Vagina (tissue), 2 donors: ENCODE measurements at regions not wholly inside any gene's neighbourhood (a gene's known extent, or its start where the extent isn't known, plus 50 kb on each side); places are given as distances from the start of the nearest gene placed in this dataset.

Experiments
- DNase-seq, 2 donors: peaks; one replicate each; pipeline ENCODE4 v3.0.0-alpha.2; 2017; ENCODE audit errors: extremely low spot score in 2 of 2
- H3K27ac ChIP-seq: fragments of 200-600 bp; sonication (generic); one replicate; pipeline ENCODE4 v1.5.1; 2019
- H3K27me3 ChIP-seq: fragments of 200-600 bp; sonication (generic); one replicate; pipeline ENCODE4 v1.5.1; 2019
- H3K36me3 ChIP-seq, 2 donors: fragments of 200-600 bp; sonication (generic); one replicate each; pipeline ENCODE4 v1.5.1; 2017 to 2019
- H3K4me1 ChIP-seq: fragments of 200-600 bp; sonication (generic); one replicate; pipeline ENCODE4 v1.5.1; 2019
- H3K4me3 ChIP-seq, 2 donors: fragments of 200-600 bp; sonication (generic); 1 replicate in 1 of 2; 2 replicates in 1 of 2; pipeline ENCODE4 v1.5.1; 2016 to 2019
- H3K9me3 ChIP-seq: fragments of 200-600 bp; sonication (generic); one replicate; pipeline ENCODE4 v1.5.1; 2019
- POLR2A ChIP-seq, 2 donors: fragments of 450-650 bp; IDR thresholded peaks; one replicate each; pipeline ENCODE4 v1.6.1; 2017; ENCODE audit warnings: antibody characterized with exemption in 2 of 2, mild to moderate bottlenecking in 2 of 2, moderate library complexity in 2 of 2
- POLR2AphosphoS5 ChIP-seq, 2 donors: sonication (generic); formaldehyde crosslinking; IDR thresholded peaks; one replicate each; pipeline ENCODE4 v1.9.0; 2017; ENCODE audit warnings: antibody characterized with exemption in 2 of 2, mild to moderate bottlenecking in 2 of 2, low read depth in 1 of 2; ENCODE audit not compliant: insufficient read depth in 1 of 2
- intact Hi-C: fragments of 100-400 bp; cut with DNase I; formaldehyde crosslinking; loops from one replicate; pipeline ENCODE4 v1.15.1; 2023
- TF ChIP-seq, protein P1 (sequence below), 3 experiments: fragments of 450-650 bp in 2 of 3; fragments of 200-600 bp in 1 of 3; sonication (generic) in 1 of 3; IDR thresholded peaks; one replicate each; pipeline ENCODE4 v1.5.1; 2017 to 2019; ENCODE audit warnings: antibody characterized with exemption in 3 of 3, mild to moderate bottlenecking in 2 of 3, moderate library complexity in 2 of 3

DNA sequence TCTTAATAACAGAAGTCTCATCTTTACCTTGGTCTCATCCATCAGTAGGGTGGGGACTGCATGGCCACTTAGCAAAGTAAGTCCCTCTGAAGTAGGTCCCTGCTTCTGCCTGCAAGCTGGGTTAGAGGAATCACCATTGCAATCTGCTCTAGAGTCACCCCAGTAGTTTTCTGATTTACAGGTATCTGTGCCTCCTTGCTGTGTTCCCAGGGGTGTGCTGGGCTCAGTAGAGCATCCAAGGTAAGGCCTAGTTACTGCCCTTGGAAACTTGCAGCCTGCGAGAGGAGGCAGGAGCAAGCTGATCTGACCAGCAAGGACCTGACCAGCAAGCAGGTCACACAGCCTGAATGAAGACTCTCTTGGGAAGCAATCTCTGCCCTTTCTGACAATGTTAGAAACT is 160.8 kb upstream of the GSC start:
- Histone ChIP-seq H3K27me3 (no peaks in the 10 kb centered on the region), H3K4me3 (no peak overlapping the region), H3K36me3 (no peaks in the 10 kb centered on the region), H3K4me1 (peaks cover 15% of the 10 kb centered on the region), H3K27ac (no peak overlapping the region), H3K9me3 (no peaks in the 10 kb centered on the region)
- intact Hi-C loops: no loop called here
- DNase-seq: no peak
- TF ChIP-seq POLR2A (IDR thresholded peaks at IDR 0.05): no peak
- no peak for TF ChIP-seq POLR2AphosphoS5 (IDR thresholded peaks at IDR 0.05; ENCODE audit: insufficient read depth in 1 of 2, low read depth in 1 of 2)
- TF ChIP-seq, protein P1, sequence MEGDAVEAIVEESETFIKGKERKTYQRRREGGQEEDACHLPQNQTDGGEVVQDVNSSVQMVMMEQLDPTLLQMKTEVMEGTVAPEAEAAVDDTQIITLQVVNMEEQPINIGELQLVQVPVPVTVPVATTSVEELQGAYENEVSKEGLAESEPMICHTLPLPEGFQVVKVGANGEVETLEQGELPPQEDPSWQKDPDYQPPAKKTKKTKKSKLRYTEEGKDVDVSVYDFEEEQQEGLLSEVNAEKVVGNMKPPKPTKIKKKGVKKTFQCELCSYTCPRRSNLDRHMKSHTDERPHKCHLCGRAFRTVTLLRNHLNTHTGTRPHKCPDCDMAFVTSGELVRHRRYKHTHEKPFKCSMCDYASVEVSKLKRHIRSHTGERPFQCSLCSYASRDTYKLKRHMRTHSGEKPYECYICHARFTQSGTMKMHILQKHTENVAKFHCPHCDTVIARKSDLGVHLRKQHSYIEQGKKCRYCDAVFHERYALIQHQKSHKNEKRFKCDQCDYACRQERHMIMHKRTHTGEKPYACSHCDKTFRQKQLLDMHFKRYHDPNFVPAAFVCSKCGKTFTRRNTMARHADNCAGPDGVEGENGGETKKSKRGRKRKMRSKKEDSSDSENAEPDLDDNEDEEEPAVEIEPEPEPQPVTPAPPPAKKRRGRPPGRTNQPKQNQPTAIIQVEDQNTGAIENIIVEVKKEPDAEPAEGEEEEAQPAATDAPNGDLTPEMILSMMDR (IDR thresholded peaks at IDR 0.05): no peak

DNA sequence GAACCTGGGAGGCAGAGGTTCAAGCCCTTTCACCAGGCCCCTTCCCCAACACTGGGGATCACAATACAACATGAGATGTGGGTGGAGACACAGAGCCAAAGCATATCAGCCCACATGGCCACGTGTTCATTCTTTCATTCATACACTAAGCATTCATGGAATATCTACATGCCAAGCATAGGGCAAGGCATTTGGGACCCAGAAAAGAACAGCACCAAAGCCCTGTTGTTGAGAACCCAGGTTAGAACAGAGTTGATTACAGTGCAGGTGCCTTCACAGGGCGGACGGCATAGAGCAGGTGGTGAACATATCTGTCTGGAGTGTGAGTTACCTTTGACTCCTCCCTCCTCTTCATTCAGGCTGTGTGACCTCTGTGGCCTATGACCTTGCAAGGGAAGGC is 159.4 kb upstream of the GSC start:
- Histone ChIP-seq H3K27me3 (no peaks in the 10 kb centered on the region), H3K27ac (no peak overlapping the region), H3K4me1 (peaks cover 9% of the 10 kb centered on the region), H3K4me3 (no peak overlapping the region), H3K36me3 (no peaks in the 10 kb centered on the region), H3K9me3 (no peaks in the 10 kb centered on the region)
- intact Hi-C loops: no loop called here
- no peak for DNase-seq
- TF ChIP-seq, protein P1 (IDR thresholded peaks at IDR 0.05): no peak
- TF ChIP-seq POLR2A (IDR thresholded peaks at IDR 0.05) (no peak), POLR2AphosphoS5 (IDR thresholded peaks at IDR 0.05; ENCODE audit: insufficient read depth in 1 of 2, low read depth in 1 of 2) (no peak)

DNA sequence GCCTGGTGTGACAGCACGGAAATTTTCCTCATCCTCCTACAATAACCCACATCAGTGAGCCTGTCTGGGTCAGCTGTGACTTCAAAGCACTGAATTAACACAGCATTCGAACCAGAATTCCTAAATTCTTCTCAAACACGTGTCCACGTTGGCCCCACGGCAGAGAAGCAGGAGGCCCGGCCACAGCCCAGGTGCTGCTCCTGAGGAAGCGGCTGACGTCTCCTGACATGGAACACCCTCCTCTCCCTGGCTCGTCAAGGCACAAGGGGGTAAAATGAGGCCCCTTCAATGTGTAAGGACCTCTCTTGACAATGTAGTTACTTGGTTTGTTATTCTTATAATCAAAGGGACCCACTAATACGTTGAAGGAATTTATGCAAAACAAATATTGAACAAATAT is 156.3 kb upstream of the GSC start:
- intact Hi-C loops: no loop called here
- TF ChIP-seq, protein P1 (IDR thresholded peaks at IDR 0.05): no peak
- no peak for TF ChIP-seq POLR2AphosphoS5 (IDR thresholded peaks at IDR 0.05; ENCODE audit: insufficient read depth in 1 of 2, low read depth in 1 of 2)
- Histone ChIP-seq H3K4me1 (no peaks in the 10 kb centered on the region), H3K4me3 (no peak overlapping the region), H3K27ac (no peak overlapping the region), H3K9me3 (no peaks in the 10 kb centered on the region), H3K27me3 (no peaks in the 10 kb centered on the region), H3K36me3 (no peaks in the 10 kb centered on the region)
- DNase-seq: no peak

DNA sequence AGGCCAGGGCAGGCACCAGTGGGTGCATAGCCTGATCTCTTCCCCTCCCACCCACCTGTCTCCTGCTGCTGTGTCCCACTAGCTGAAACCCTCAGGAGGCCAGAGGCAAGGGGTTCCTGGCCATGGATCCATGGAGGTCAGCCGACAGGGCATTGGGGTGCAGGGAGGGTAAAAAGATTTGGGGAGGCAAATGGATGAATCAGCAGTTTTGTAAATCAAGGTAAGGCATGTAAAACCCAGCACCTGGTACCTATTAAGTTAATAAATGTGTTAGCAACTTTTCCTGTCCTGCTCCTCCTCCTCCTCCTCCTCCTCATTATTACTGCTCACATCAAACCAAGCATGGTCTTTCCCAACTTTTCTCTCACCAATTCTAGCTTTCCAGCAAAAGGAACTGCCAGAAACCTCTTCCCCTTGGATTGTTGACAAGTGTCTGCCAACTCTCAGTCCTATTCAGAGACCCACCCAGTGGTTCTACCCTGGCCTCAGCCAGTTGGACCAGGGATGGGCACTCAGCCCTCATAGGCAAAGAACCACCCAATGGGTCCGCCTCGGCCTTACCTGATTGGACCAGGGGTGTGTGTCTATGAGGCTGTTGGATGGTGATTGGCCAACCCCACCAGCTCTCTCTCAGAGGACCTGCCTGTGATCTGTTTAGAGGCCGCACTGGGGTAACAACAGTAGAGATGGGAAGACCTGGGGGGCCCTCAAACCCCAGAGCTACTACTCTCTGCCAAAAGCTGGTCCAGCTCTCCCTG is 155.7 kb upstream of the GSC start:
- intact Hi-C loops: no loop called here
- H3K27me3 ChIP-seq: no peaks in the 10 kb centered on the region
- H3K9me3 ChIP-seq: no peaks in the 10 kb centered on the region
- no peak overlapping the region for H3K27ac ChIP-seq
- no peaks in the 10 kb centered on the region for H3K4me1 ChIP-seq
- H3K4me3 ChIP-seq: no peak overlapping the region
- TF ChIP-seq POLR2A (IDR thresholded peaks at IDR 0.05): no peak
- no peak for TF ChIP-seq POLR2AphosphoS5 (IDR thresholded peaks at IDR 0.05; ENCODE audit: insufficient read depth in 1 of 2, low read depth in 1 of 2)
- TF ChIP-seq, protein P1 (IDR thresholded peaks at IDR 0.05): no peak
- H3K36me3 ChIP-seq: no peaks in the 10 kb centered on the region
- no peak for DNase-seq

DNA sequence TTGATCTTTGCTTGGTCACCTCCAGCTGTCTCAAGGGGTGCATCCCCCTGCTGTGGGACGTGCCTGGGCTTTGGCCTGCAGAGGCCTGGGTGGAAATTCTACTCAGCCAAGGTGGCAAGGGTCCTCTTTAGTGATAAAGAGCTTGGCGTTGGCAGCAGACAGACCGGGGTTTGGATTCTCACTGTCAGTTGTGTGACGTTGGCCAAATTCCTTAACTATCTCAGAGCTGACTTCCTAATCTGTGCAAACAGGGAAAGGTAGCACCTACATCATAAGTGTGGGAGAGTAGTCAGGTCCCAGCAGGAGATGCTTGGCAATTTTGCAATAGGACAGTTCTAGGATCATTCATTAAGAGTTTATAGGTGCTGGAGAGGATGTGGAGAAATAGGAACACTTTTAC is 154.3 kb upstream of the GSC start:
- no peaks in the 10 kb centered on the region for H3K36me3 ChIP-seq
- TF ChIP-seq, protein P1 (IDR thresholded peaks at IDR 0.05): no peak
- no peak for TF ChIP-seq POLR2A (IDR thresholded peaks at IDR 0.05)
- no peak for TF ChIP-seq POLR2AphosphoS5 (IDR thresholded peaks at IDR 0.05; ENCODE audit: insufficient read depth in 1 of 2, low read depth in 1 of 2)
- no peak for DNase-seq
- H3K9me3 ChIP-seq: no peaks in the 10 kb centered on the region
- H3K4me3 ChIP-seq: no peak overlapping the region
- H3K27ac ChIP-seq: no peak overlapping the region
- no peaks in the 10 kb centered on the region for H3K4me1 ChIP-seq
- intact Hi-C loops: no loop called here
- H3K27me3 ChIP-seq: no peaks in the 10 kb centered on the region
